GM19438 (cell line): ENCODE measurements at regions not wholly inside any gene's neighbourhood (a gene's known extent, or its start where the extent isn't known, plus 50 kb on each side); places are given as distances from the start of the nearest gene placed in this dataset.

Experiments used
- ATAC-seq: cut with Tn5 transposase; IDR thresholded peaks from one replicate; pipeline ENCODE4 v1.9.1; 2021; ENCODE audit warnings: low read depth; ENCODE audit not compliant: unreplicated experiment

DNA sequence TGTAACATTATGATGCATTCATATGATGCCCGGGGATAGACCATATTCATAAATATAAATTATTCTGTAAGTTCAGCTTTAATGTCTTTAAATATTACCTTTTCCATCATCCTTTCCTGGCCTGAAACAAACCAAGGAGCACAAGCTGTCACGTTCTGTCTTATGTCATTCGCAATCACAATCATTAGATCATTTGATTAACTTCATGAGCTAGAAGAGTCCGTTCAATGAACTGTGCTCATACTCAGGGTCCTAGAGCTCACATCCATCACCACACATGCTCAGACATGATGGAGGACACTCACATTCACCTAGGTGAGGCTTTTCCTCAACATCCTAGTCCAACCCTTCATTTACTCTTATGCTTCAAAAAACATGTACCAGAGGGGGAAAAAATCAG, 599.0 kb upstream of the ID2 start:
- no peak for ATAC-seq

DNA sequence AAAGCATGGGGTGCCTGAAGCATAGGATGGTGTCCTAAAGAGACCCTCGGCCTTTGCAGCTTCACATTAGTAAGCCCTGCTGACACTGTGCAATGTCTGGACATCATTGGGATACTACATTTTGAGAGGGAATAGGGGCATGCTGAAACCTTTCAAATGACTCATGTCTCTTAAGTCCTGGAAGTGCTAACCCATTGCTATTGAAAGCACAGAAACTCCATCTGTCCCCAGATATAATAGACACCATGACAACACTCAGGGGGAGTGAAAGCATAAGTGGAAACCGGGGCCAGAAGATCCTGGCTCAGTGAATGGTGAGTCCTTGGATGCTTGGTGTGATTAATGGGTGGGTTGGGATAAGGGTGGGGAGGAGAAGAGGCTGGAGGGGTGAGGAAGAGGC, 595.5 kb upstream of the ID2 start:
- ATAC-seq, result no peak

DNA sequence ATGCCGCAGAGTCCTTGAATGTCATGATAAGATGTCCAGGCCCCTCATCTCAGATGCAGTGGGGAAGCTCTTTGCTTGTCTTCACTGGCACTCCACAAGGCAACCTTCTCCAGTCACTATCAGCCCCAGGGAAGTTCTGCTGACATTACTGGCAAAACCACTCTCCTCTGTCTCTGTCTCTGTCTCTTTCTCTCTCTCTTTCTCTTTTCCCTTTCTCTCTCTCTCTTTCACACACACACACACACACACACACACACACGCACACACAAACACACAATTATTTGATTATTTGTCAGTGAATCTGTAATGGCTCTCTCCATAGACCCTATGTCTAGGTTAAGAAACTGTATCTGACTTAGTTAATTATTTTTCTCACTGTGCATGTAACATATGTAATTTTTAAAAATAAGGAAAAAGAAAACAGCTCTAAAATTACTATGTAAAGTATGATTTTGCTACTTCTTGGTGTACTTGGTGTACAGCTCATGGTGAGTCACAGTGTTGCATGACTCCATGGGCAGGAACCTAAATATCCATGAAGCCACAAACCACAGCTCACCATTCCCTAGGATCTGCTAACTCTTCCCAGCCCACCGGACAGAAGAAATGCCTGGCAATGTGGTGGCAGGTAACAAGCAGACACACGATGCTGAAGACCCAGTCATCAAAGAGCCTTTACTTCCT, 594.9 kb upstream of the ID2 start:
- ATAC-seq, result no peak

DNA sequence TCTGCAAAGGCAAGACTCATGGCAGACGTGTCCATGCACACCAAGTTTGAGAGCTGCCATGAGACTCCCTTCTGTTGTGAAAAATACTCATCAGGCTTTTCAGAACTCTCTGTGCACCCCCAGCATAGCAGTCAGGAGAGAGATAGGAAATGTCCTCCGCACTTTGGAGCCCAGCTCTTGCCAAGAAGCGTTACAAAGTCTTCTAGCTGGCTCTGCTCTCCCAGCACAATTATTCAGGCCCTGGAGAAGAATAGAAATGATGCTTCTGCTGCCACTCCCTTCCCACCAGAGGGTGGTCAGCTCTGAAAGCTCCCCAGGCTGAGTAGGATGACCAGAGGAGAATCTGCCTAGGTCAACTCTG, 594.4 kb upstream of the ID2 start:
- ATAC-seq, result no peak

DNA sequence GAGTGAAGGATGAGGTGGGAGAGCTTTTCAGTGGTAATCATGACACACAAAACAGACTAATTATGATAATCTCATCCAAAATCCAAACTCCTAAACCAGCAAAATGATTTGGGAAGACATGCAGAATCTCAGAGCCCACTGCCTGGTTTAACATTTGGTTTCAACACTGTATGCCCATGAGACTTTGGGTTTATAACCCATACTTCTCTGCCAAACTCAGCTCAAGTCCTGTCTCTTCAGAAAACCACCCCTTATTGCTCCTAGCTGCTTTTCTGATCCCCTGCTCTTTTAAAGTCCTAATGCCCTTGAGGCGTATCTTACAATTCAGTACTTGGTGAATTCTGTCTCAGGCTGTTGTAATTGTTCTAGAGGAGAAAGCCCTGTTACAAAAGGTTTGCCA, 593.0 kb upstream of the ID2 start:
- ATAC-seq, result no peak

DNA sequence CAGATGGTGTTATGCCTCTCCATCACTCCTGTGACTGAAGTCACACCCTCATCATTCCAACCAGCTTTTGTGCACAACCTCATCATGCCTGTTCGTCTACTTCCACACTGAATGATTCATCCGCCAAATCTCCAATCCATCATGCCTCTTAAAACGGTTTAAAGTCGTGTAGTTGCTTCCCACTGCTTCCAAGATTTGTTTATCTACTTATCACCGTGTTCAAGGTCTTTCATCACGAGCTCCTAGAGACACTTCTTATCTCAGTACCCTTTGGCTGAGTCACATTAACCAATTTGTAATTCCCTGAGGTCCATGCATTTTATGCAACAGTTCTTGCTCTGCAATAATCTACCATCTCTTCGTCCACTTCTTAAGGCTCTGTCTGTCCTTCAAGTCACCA, 592.3 kb upstream of the ID2 start:
- ATAC-seq, result no peak

DNA sequence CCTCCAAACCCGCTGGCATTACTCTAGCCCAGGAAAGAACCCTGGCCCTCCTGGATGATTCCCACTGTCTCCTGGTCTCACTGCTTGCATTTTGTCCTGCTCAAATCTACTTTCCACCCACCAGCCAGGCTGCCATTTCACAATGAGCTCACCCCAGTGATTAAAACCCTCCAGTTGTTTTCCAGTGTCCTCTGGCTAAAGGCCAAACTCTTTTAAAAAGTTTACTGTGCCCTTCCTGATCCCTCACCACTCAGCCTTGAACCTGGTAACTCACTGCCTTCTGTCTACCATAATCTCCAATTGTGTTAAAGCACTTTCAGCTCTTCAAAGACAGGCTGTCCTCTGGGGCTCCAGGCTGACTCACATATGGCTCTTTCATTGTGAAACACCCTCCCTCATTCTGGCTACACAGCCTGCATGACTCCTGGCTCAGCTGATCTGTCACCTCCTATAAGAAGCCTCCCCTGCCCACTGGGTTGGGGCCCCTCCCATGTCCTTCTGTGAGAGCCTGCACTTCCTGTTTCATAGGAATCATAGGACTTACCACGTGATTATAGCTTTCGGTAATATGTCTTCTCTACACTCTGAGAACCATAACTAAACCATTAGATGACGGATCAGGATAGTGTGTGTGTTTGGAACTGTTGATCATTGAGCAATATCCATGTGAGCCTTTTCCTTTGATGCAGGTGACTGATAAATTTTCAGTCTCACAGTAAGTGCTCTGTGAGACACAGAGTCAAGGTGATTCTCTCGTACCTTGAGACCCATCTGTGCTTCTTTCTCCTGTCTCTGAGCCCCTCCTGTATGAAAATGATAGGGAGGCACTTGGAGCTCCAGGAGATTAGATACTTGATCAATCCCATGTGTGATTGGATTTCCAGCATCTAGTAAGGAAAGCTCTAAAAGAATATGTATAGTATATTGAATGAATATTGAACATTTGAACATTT, 590.8 kb upstream of the ID2 start:
- no peak for ATAC-seq

DNA sequence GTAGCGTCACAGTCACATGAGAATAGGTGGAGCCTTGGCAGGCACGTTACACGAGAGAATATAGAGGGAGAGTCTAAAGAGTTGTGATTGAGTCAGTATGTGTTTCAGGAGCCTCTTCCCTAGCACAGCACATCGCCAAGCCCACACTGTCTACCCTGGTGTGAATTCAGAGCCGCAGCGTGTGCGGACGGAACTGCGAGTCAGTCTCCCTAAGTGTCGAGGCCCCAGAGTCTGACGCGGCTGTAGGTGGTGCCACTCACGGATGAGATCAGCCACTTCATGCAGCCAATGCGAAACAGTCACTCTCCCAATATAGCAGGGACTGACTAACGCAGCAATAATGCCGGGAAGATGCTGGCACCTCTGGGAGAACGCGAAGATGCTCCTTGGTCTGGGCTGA, 587.3 kb upstream of the ID2 start:
- ATAC-seq, result no peak

DNA sequence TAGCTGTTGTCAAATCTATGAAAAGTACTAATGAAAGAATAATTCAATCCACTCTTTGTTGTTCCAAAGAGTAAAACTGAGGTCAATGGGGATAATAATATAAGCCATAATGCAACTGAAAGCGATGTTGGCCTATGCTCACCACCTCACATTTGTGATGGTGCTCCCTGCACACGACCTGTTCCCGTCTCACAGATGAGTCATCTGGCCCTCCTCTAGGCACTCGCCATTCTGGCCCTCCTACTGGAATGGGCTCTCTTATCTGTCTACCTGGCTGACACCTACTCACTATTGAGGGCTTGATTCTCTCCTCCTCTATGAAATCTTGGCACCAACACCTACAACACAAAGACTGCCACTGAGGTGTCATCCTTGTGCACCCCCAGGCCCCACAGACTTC, 585.9 kb upstream of the ID2 start:
- ATAC-seq, result no peak

DNA sequence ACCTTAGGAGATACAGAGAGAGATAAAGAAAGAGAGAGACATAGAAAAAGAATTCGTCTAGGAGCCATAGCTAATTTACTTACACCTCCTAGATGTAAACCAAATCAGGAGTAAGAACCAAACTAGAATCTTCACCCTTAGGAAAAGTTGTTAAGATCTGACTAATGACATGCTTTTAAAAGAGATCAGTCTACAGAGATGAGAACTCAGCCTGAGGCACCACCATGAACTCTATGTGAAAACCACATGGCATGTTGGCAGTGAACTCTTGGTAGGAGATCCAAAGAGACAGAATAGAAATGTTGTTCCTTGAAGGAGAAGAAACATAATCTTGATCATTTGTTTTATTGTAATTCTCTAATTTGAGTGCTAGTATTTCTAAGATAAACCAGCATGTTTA, 585.4 kb upstream of the ID2 start:
- ATAC-seq, result no peak

DNA sequence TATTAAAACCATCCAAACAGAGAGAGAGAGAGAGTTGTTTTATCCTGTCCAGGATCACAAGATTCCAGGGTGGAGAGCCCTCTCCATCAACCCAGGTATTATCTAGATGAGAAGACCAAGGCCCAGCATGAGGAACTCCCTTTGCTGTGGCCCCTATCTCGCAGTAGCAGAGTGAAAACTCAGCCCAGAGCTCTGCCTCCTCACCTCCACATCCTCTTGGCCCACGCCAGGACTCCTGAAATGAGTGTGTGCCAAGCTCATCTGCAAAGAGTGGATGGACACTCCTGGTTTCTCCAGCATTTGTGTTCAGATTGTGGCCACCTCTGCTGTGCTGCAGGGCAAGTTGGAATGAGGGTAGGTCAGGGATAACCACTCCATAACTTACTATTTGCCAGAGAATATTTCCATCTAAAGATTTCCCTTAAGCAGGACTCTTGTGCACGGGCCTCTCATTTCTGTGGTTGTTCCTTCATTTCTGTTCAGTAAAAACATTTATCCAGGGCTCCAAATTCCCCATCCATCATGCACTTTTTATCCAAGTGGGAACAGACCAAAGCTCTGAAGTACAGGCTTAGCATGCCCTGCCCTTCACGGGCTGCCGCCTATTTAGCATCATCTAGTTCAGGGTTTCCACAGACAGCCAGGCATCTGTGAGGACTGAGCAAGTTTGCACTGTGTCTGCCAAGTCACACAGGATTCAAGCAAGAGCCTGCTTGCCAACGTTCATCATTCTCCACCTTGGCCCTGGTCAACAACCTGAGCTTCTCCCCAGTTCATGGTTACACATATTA, 583.2 kb upstream of the ID2 start:
- no peak for ATAC-seq

DNA sequence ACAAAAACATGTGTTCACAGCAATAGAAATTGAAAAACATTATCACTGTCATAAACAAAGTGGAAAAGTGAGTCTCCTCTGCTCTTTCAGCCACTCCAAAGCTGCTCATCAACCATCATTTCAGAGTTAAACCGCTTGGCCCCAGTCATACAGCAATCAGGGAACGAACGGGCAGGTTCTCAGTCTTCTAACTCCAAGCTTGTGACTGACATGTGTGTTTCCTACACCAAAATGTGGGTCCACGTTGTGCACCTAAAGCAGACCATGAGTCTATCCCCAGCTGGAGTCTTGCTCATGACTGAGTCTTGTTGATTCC, 582.6 kb upstream of the ID2 start:
- no peak for ATAC-seq

DNA sequence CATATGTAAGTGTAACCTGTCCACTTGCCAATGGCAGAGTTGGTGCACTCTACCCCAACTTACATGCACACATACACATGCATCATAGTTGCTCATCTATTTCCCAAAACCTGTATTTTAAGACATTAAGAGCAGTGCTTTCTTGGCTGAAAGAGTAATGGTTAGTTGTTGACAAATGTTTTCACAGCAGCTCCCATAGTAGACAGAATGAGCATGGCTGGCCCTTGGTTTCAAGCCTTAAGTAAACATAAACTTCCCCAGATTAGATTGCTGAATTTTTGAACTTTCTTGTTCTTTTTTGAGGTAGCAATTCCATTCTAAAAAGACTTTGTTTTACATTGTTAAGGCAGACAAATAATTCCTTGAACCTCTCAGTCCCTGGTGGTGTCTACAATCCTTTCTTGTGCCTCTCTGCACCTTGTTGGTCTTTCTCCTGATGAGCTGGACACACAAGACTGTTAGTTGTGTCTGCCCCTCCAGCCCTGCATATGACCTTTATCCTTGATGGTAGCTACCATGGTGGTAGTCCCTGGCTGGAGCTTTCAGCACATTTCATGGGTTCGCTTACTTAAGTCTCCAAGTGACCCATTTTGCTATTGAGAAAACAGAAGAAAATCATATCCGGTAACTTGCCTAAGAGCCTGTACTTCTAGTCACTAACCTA, 580.1 kb upstream of the ID2 start:
- ATAC-seq, result no peak

DNA sequence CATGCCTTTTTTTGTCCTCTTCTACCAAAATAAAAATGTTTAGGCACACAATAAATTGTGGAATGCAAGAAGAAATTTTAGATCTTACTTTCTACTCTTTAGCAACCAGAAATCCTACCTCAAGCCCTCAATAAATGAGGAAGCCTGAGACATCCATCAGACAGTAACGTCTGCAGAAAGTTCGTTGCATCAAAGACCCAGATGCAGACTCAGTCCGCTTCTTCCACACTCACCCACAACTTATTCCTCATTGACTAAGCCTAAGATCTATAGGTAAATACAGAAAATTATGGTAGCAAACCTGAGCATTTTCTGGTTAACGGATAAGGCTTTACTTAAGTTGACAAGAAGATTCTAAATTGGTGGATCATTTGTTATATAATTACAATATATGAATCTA, 579.4 kb upstream of the ID2 start:
- ATAC-seq, result no peak

DNA sequence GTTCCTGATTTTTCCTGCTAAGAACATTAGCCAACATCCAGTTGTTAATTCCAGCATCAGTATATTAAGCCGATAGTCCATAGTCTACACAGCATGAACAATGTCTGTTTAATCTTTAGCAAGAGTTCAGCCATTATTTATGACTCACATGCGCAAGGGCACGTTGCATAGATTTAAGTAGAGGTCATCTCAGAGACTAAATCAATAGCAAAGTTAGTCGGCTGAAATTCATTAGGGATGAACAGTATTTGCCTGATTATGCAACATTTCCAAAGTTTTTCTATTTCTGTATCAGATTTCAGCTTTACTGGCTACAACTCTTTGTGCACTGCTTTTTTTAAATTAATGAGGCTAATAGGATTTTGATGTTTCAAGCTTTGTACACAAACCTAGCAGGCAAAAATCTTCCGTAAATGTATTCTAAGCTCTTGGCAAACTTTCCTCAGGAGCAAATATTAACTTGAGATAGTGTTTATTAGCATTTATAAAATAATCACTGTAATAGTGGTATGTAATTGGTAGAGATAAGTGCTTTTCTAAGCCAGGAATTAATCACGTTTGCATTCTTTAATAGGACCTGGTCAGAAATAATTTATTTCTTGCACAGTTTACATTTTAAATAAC, 578.7 kb upstream of the ID2 start:
- ATAC-seq, result no peak

DNA sequence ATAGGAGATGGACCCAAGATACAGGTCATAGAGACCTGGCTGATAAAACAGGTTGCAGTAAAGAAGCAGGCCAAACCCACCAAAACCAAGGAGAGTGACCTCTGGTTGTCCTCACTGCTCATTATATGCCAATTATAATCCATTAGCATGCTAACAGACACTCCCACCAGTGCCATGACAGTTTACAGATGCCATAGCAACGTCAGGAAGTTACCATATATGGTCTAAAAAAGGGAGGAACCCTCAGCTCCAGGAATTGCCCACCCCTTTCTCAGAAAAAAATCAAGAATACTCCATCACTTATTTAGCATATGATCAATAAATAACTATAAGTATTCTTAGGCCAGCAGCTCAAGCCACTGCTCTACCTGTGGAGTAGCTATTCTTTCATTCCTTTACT, 574.7 kb upstream of the ID2 start:
- ATAC-seq, result no peak

DNA sequence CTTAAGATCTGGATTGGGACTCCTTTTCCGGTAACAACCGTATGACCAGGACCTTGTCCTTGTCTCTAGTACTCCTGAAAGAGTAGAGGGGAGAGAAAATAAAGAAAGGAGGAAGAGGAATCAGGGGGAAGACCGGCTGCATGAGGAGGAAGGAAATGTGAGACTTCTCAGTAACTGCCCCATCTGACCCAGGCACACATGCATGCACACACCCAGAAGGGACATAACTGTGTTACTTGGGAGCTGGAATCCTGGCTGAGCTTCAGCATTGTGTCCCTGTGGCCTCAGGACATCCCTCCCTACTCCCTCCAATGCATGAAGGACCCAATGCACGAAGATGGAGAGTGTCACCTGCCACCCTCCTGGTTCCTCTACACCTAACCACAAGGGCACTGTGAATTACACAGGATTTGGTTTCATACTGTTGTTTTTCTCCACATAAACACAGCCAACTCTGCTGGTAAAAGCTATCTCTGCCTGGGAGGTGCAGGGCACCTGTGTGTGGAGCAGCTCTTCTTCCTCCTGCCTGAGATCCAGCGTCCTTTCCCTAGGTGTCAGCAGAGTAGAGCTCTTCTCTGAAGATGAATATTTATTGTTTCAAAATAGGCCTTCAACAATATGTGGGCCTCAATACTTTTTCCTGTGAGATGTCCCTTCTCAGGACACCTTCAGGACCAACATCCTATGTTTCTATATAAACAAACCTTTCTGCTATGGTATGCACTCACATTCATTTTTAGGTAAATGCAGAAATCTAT, 574.1 kb upstream of the ID2 start:
- no peak for ATAC-seq

DNA sequence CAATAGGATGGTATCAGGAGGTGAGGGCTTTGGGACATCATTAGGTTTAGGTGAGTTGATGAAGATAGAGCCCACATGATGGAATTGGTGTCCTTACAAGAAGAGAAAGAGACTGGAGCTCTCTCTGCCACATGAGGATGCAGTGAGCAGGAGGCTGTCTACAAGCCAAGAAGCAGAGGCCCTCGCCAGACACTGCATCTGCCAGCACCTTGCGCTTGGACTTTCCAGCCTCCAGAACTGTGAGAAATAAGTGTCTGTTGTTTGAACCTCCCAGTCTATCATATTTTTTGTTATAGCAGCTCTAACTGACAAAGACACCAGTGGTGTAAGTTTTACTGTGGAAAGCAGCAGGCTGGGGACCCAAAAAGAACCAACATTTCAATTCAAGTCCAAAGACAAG, 571.1 kb upstream of the ID2 start:
- ATAC-seq, result no peak

DNA sequence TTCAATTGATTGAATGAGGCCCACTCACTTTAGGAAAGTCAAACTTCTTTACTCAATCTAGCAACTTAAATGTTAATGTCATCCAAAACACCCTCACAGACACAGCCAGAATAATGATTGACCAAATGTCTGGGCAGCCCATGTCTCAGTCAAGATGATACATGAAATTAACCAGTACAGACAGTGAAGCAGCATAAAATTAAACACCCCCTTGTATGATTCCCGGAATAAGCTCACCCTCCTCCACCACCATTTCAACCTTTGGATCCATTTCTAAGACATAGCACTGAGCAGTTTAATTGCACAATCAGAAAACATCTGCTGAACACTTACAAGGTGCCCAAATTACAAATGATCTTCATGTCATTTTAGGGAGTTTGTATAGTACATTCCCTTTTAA, 570.7 kb upstream of the ID2 start:
- ATAC-seq, result no peak

DNA sequence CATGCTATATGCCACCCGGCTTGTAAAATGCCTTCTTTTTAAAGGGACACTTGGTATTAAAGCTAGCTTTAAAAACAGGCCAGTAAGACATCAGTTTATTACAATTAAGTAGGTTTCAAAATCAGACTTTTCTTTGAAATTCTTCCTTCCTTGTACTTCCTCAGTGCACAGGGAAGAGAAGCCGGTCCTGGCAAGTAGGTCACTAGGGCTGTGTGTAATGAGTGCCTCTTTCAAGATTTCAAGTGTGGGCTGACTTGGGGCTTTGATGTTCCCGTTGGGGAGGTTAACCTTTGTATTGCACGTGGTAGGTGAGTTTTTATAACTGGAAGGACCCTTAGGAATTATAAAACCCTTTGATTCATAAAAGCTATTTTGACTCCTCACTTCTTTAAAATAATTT, 566.4 kb upstream of the ID2 start:
- no peak for ATAC-seq
